ENCODE measurements at regions not wholly inside any gene's neighbourhood (a gene's known extent, or its start where the extent isn't known, plus 50 kb on each side); places are given as distances from the start of the nearest gene placed in this dataset.

- no peaks in the 10 kb centered on the region for H3K9me2 ChIP-seq (replicated peaks; ENCODE audit: low read depth, low read length)
- no peak overlapping the region for H3K9ac ChIP-seq (ENCODE audit: low read depth, low read length, poor library complexity, severe bottlenecking)
- no peaks in the 10 kb centered on the region for H3K79me2 ChIP-seq (ENCODE audit: insufficient read depth, low read length)
- no peak overlapping the region for H3K4me2 ChIP-seq (ENCODE audit: low read depth, low read length, poor library complexity, severe bottlenecking)
- H4K20me1 ChIP-seq (ENCODE audit: insufficient read depth, low read length, poor library complexity, severe bottlenecking), result no peaks in the 10 kb centered on the region
- H2AFZ ChIP-seq (ENCODE audit: low read length), result no peak overlapping the region
- H3K4me1 ChIP-seq (ENCODE audit: insufficient read depth, low read length, poor library complexity, severe bottlenecking), result no peaks in the 10 kb centered on the region
- no peaks in the 10 kb centered on the region for H3K27me3 ChIP-seq (ENCODE audit: insufficient read depth, low read length, poor library complexity, severe bottlenecking)
- H3K36me3 ChIP-seq (ENCODE audit: insufficient read depth, low read length), result no peaks in the 10 kb centered on the region
- no peaks in the 10 kb centered on the region for H3K9me3 ChIP-seq (ENCODE audit: insufficient read depth, low read depth, low read length)
- TF ChIP-seq CTCF (conservative IDR thresholded peaks at IDR 0.05; ENCODE audit: low read length) (no peak), EZH2phosphoT487 (IDR thresholded peaks at IDR 0.05; ENCODE audit: borderline replicate concordance) (no peak)
- no peak overlapping the region for H3K4me3 ChIP-seq (ENCODE audit: low read length, poor library complexity, severe bottlenecking)
- no peaks in the 10 kb centered on the region for H3F3A ChIP-seq (ENCODE audit: low read depth)
These were observed 859.2 kb upstream of the PRKX start for GRCh38 chrX:4572691-4573090.

GRCh38 chrX:4570151-4570550 is 856.7 kb upstream of the PRKX start:
- no peaks in the 10 kb centered on the region for H3K4me1 ChIP-seq (ENCODE audit: insufficient read depth, low read length, poor library complexity, severe bottlenecking)
- no peaks in the 10 kb centered on the region for H3K9me3 ChIP-seq (ENCODE audit: insufficient read depth, low read depth, low read length)
- H3K27me3 ChIP-seq (ENCODE audit: insufficient read depth, low read length, poor library complexity, severe bottlenecking), result no peaks in the 10 kb centered on the region
- no peak overlapping the region for H2AFZ ChIP-seq (ENCODE audit: low read length)
- no peaks in the 10 kb centered on the region for H3K79me2 ChIP-seq (ENCODE audit: insufficient read depth, low read length)
- no peaks in the 10 kb centered on the region for H4K20me1 ChIP-seq (ENCODE audit: insufficient read depth, low read length, poor library complexity, severe bottlenecking)
- no peak overlapping the region for H3K4me2 ChIP-seq (ENCODE audit: low read depth, low read length, poor library complexity, severe bottlenecking)
- H3K36me3 ChIP-seq (ENCODE audit: insufficient read depth, low read length), result no peaks in the 10 kb centered on the region
- H3K9ac ChIP-seq (ENCODE audit: low read depth, low read length, poor library complexity, severe bottlenecking), result no peak overlapping the region
- H3K4me3 ChIP-seq (ENCODE audit: low read length, poor library complexity, severe bottlenecking), result no peak overlapping the region
- H3K9me2 ChIP-seq (replicated peaks; ENCODE audit: low read depth, low read length), result no peaks in the 10 kb centered on the region
- H3F3A ChIP-seq (ENCODE audit: low read depth), result no peaks in the 10 kb centered on the region
- TF ChIP-seq CTCF (conservative IDR thresholded peaks at IDR 0.05; ENCODE audit: low read length), result no peak
- TF ChIP-seq EZH2phosphoT487 (IDR thresholded peaks at IDR 0.05; ENCODE audit: borderline replicate concordance), result no peak

GRCh38 chrX:4560192-4560591 is 846.7 kb upstream of the PRKX start:
- H3K4me3 ChIP-seq (ENCODE audit: low read length, poor library complexity, severe bottlenecking), result no peak overlapping the region
- no peaks in the 10 kb centered on the region for H3K9me2 ChIP-seq (replicated peaks; ENCODE audit: low read depth, low read length)
- no peaks in the 10 kb centered on the region for H3F3A ChIP-seq (ENCODE audit: low read depth)
- no peaks in the 10 kb centered on the region for H3K4me1 ChIP-seq (ENCODE audit: insufficient read depth, low read length, poor library complexity, severe bottlenecking)
- H3K9ac ChIP-seq (ENCODE audit: low read depth, low read length, poor library complexity, severe bottlenecking), result no peak overlapping the region
- H3K27me3 ChIP-seq (ENCODE audit: insufficient read depth, low read length, poor library complexity, severe bottlenecking), result no peaks in the 10 kb centered on the region
- TF ChIP-seq CTCF (conservative IDR thresholded peaks at IDR 0.05; ENCODE audit: low read length) (no peak), EZH2phosphoT487 (IDR thresholded peaks at IDR 0.05; ENCODE audit: borderline replicate concordance) (no peak)
- no peaks in the 10 kb centered on the region for H3K79me2 ChIP-seq (ENCODE audit: insufficient read depth, low read length)
- no peaks in the 10 kb centered on the region for H3K36me3 ChIP-seq (ENCODE audit: insufficient read depth, low read length)
- no peak overlapping the region for H2AFZ ChIP-seq (ENCODE audit: low read length)
- no peak overlapping the region for H3K4me2 ChIP-seq (ENCODE audit: low read depth, low read length, poor library complexity, severe bottlenecking)
- no peaks in the 10 kb centered on the region for H4K20me1 ChIP-seq (ENCODE audit: insufficient read depth, low read length, poor library complexity, severe bottlenecking)
- no peaks in the 10 kb centered on the region for H3K9me3 ChIP-seq (ENCODE audit: insufficient read depth, low read depth, low read length)

All from Loucy (cell line).